Liver (tissue), 8 donors: ENCODE measurements at regions not wholly inside any gene's neighbourhood (a gene's known extent, or its start where the extent isn't known, plus 50 kb on each side); places are given as distances from the start of the nearest gene placed in this dataset.

Source experiments
- DNase-seq: peaks from one replicate; pipeline ENCODE4 v3.0.0-alpha.2; 2017; ENCODE audit warnings: low spot score
- H3K27ac ChIP-seq, 2 donors: one replicate each; pipeline ENCODE4 v1.7.0; 2013; ENCODE audit warnings: inconsistent platforms in 2 of 2, low read length in 2 of 2, control low read depth in 1 of 2, low read depth in 1 of 2, mild to moderate bottlenecking in 1 of 2
- H3K27me3 ChIP-seq, 4 donors: one replicate each; pipeline versions ENCODE4 v1.6.1 to v1.7.0; 2013; ENCODE audit warnings: low read length in 3 of 4, inconsistent platforms in 1 of 4, mild to moderate bottlenecking in 1 of 4, moderate library complexity in 1 of 4; ENCODE audit not compliant: control insufficient read depth in 4 of 4, insufficient read depth in 4 of 4
- H3K36me3 ChIP-seq, 4 donors: one replicate each; pipeline versions ENCODE4 v1.6.1 to v1.7.0; 2013; ENCODE audit warnings: low read length in 3 of 4, mild to moderate bottlenecking in 3 of 4, low read depth in 1 of 4, moderate library complexity in 1 of 4; ENCODE audit not compliant: control insufficient read depth in 4 of 4, insufficient read depth in 3 of 4
- H3K4me1 ChIP-seq, 4 donors: one replicate each; pipeline versions ENCODE4 v1.6.1 to v1.7.0; 2013; ENCODE audit warnings: low read length in 3 of 4, mild to moderate bottlenecking in 3 of 4, moderate library complexity in 1 of 4; ENCODE audit not compliant: control insufficient read depth in 4 of 4, insufficient read depth in 4 of 4
- H3K4me3 ChIP-seq, 3 donors: one replicate each; pipeline versions ENCODE4 v1.6.1 to v1.7.0; 2013; ENCODE audit warnings: low read length in 3 of 3, control low read depth in 1 of 3, low read depth in 1 of 3, mild to moderate bottlenecking in 1 of 3
- H3K9ac ChIP-seq, 2 donors: one replicate each; pipeline ENCODE4 v1.7.0; 2013; ENCODE audit warnings: low read length in 2 of 2, mild to moderate bottlenecking in 2 of 2, moderate library complexity in 2 of 2, control low read depth in 1 of 2, low read depth in 1 of 2
- H3K9me3 ChIP-seq, 4 donors: one replicate each; pipeline versions ENCODE4 v1.6.1 to v1.7.0; 2013; ENCODE audit warnings: low read length in 3 of 4; ENCODE audit not compliant: control insufficient read depth in 4 of 4
- ATF3 ChIP-seq: IDR thresholded peaks from 2 replicates; pipeline ENCODE4 v1.6.1; 2016; ENCODE audit warnings: antibody characterized with exemption
- CTCF ChIP-seq: fragments of 150-350 bp; IDR thresholded peaks from 2 replicates; pipeline ENCODE4 v1.5.1; 2017; ENCODE audit warnings: improper control_type of control experiment, low read depth, low read length; ENCODE audit not compliant: missing input control
- FOXA1 ChIP-seq: IDR thresholded peaks from 2 replicates; pipeline ENCODE4 v1.6.1; 2016; ENCODE audit warnings: antibody characterized with exemption
- FOXA2 ChIP-seq: IDR thresholded peaks from 2 replicates; pipeline ENCODE4 v1.6.1; 2016; ENCODE audit warnings: antibody characterized with exemption
- GABPA ChIP-seq, 2 donors: IDR thresholded peaks in 1 of 2; conservative IDR thresholded peaks in 1 of 2; 2 replicates each; pipeline ENCODE4 v1.6.1; 2016; ENCODE audit warnings: antibody characterized with exemption in 2 of 2, mild to moderate bottlenecking in 1 of 2, moderate library complexity in 1 of 2
- HNF4G ChIP-seq: IDR thresholded peaks from 2 replicates; pipeline ENCODE4 v1.6.1; 2016; ENCODE audit warnings: antibody characterized with exemption
- JUND ChIP-seq, 2 donors: IDR thresholded peaks; 2 replicates each; pipeline ENCODE4 v1.6.1; 2016; ENCODE audit warnings: antibody characterized with exemption in 2 of 2
- MAX ChIP-seq: IDR thresholded peaks from 2 replicates; pipeline ENCODE4 v1.6.1; 2016; ENCODE audit warnings: antibody characterized with exemption
- RAD21 ChIP-seq, 2 donors: IDR thresholded peaks; 2 replicates each; pipeline ENCODE4 v1.6.1; 2016; ENCODE audit warnings: antibody characterized with exemption in 2 of 2, mild to moderate bottlenecking in 2 of 2
- REST ChIP-seq: IDR thresholded peaks from 2 replicates; pipeline ENCODE4 v1.6.1; 2016; ENCODE audit warnings: antibody characterized with exemption, mild to moderate bottlenecking
- RXRA ChIP-seq, 2 donors: IDR thresholded peaks; 2 replicates each; pipeline ENCODE4 v1.6.1; 2017 to 2018; ENCODE audit warnings: antibody characterized with exemption in 2 of 2, mild to moderate bottlenecking in 1 of 2
- SP1 ChIP-seq: IDR thresholded peaks from 2 replicates; pipeline ENCODE4 v1.6.1; 2018; ENCODE audit warnings: antibody characterized with exemption, mild to moderate bottlenecking
- TAF1 ChIP-seq: conservative IDR thresholded peaks from 2 replicates; pipeline ENCODE4 v1.6.1; 2016; ENCODE audit warnings: antibody characterized with exemption, mild to moderate bottlenecking
- ZBTB33 ChIP-seq: IDR thresholded peaks from 2 replicates; pipeline ENCODE4 v1.6.1; 2016; ENCODE audit warnings: antibody characterized with exemption
- WGBS: extraction: QIAGEN DNeasy Blood & Tissue Kit; methylation state at CpG from one replicate; pipeline ENCODE4 v1.1.7; 2013; 5-methylcytosine and 5-hydroxymethylcytosine counted together
- donor health status: healthy.
- donor health status: healthy.
- donor health status: healthy.
- donor health status: healthy.
- donor health status: healthy.

GRCh38 chr5:63837437-63837836 is 124.8 kb downstream of the HTR1A start:
- TF ChIP-seq GABPA (IDR thresholded peaks at IDR 0.05 in 1 of 2, conservative IDR thresholded peaks at IDR 0.05 in 1 of 2), result no peak
- no peak for TF ChIP-seq SP1
- no peak for TF ChIP-seq FOXA1
- no peak for TF ChIP-seq ZBTB33
- TF ChIP-seq FOXA2, result no peak
- TF ChIP-seq ATF3, result no peak
- no peak for TF ChIP-seq MAX
- no peak for TF ChIP-seq TAF1
- no peak for TF ChIP-seq HNF4G
- Histone ChIP-seq H3K36me3 (no peaks in the 10 kb centered on the region), H3K27me3 (no peaks in the 10 kb centered on the region), H3K4me1 (no peaks in the 10 kb centered on the region), H3K9me3 (no peaks in the 10 kb centered on the region), H3K27ac (no peak overlapping the region), H3K9ac (no peak overlapping the region), H3K4me3 (no peak overlapping the region)
- WGBS, result 64% methylated on average over 3 of the region's 3 CpGs
- DNase-seq, result no peak

GRCh38 chr5:63831381-63831780 is 130.9 kb downstream of the HTR1A start:
- no peak overlapping the region for H3K9ac ChIP-seq
- no peaks in the 10 kb centered on the region for H3K36me3 ChIP-seq
- TF ChIP-seq RAD21 (IDR thresholded peaks at IDR 0.05) (no peak), ATF3 (no peak), GABPA (IDR thresholded peaks at IDR 0.05 in 1 of 2, conservative IDR thresholded peaks at IDR 0.05 in 1 of 2) (no peak), RXRA (IDR thresholded peaks at IDR 0.05) (no peak), CTCF (no peak), JUND (IDR thresholded peaks at IDR 0.05) (no peak), TAF1 (no peak), FOXA2 (no peak), HNF4G (no peak), SP1 (no peak), MAX (no peak), REST (no peak)
- no peak for DNase-seq
- H3K27ac ChIP-seq, result no peak overlapping the region
- no peaks in the 10 kb centered on the region for H3K9me3 ChIP-seq
- no peak overlapping the region for H3K4me3 ChIP-seq
- no peaks in the 10 kb centered on the region for H3K27me3 ChIP-seq
- no peaks in the 10 kb centered on the region for H3K4me1 ChIP-seq
